Stimulated activated naive B cell treated with anti-CD40 and anti-IgM and Interleukin-4, amounts not matched to agents 10 μg/mL and 1 μg/mL and 100 μg/mL, for 72 hours (primary cell): ENCODE measurements at regions not wholly inside any gene's neighbourhood (a gene's known extent, or its start where the extent isn't known, plus 50 kb on each side); places are given as distances from the start of the nearest gene placed in this dataset.

Experiments
- ATAC-seq, 2 donors: fragments of 150-1000 bp; cut with Tn5 transposase; replicated peaks; 2 replicates each; pipeline ENCODE4 v1.10.0; 2021; ENCODE audit warnings: moderate library complexity in 1 of 2
- DNase-seq: peaks from one replicate; pipeline ENCODE4 v3.0.0; 2021
- H3K27ac Mint-ChIP-seq: one replicate; pipeline ENCODE4 v1.8.0; 2022; ENCODE audit warnings: mild to moderate bottlenecking, mixed read lengths
- H3K27me3 Mint-ChIP-seq, 2 donors: one replicate each; pipeline ENCODE4 v1.8.0; 2022; ENCODE audit warnings: mixed read lengths in 2 of 2
- H3K36me3 Mint-ChIP-seq, 2 donors: one replicate each; pipeline ENCODE4 v1.8.0; 2022; ENCODE audit warnings: mixed read lengths in 2 of 2, mild to moderate bottlenecking in 1 of 2
- H3K4me1 Mint-ChIP-seq, 2 donors: one replicate each; pipeline ENCODE4 v1.8.0; 2022; ENCODE audit warnings: mixed read lengths in 2 of 2, mild to moderate bottlenecking in 1 of 2
- H3K4me3 Mint-ChIP-seq, 2 donors: one replicate each; pipeline ENCODE4 v1.8.0; 2022; ENCODE audit warnings: mild to moderate bottlenecking in 2 of 2, mixed read lengths in 2 of 2, moderate library complexity in 1 of 2
- H3K9me3 Mint-ChIP-seq, 2 donors: one replicate each; pipeline ENCODE4 v1.8.0; 2022; ENCODE audit warnings: mixed read lengths in 2 of 2, mild to moderate bottlenecking in 1 of 2

DNA sequence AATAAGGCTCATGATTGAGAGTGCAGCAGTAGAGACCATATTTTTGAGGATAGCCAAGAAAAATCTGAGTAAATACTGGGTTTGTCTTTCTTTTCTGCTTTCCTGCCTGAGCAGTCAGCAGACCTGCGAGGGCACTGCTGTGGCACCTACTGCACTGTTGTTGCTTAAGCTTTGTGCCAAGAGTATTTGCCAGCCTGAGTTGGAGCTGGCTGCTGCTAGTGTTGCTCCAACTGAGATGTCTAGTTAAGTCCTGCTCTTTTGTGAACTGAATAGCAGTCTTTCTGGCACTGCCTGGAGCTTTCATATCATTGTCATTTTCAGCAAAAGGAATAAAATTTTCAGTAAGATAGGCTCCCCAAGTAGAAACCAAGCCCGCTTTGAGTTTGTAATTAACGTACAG is 214.5 kb upstream of the P2RY1 start:
- no peak overlapping the region for H3K27ac Mint-ChIP-seq
- peaks cover 0 to 2% of the 10 kb centered on the region in 2 donors for H3K36me3 Mint-ChIP-seq
- H3K27me3 Mint-ChIP-seq, result peaks cover 0 to 8% of the 10 kb centered on the region in 2 donors
- no peak for ATAC-seq
- DNase-seq, result no peak
- no peaks in the 10 kb centered on the region for H3K4me1 Mint-ChIP-seq
- no peak overlapping the region for H3K4me3 Mint-ChIP-seq
- no peaks in the 10 kb centered on the region for H3K9me3 Mint-ChIP-seq

DNA sequence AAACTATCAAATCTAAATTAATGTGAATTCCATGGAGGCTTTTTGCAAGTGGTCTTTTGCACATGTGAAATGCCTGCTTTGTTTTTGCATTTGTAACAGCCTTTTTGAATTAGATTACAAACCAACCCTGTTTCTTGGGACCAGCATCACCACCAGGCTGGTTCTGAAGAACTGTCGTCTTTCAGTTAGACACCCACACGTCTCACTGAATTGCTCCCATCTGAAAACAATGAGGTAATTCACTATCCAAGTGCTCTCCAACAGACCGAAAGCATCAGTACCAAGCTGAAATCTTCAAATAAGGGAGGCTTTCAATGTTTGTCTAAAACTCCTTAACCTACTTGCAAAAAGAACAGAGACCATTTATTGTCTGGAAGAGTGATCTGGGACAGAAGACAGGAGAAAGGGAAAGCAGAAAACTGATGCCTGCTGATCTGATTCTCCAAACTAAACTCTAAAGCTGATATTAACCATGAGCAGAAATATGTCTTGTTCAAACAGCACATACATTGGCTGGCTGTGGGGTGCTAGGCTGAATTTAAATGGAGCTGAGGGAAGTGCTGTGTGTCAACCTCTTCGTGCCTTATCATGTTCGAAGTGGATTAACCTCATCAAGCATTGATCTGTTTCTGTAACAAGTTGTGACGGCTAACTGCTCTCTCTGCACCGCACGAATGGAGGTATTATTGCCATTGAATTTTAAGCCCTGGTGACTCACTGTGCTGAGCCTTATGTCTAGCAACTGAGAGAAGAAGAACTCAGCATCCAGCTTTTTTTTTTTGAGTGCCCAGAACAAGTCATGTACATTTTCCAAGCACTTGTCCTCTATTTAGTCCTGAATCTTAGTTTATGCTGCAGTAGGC is 213.7 kb upstream of the P2RY1 start:
- no peaks in the 10 kb centered on the region for H3K4me1 Mint-ChIP-seq
- H3K27ac Mint-ChIP-seq, result no peak overlapping the region
- H3K36me3 Mint-ChIP-seq, result peaks cover 0 to 2% of the 10 kb centered on the region in 2 donors
- no peaks in the 10 kb centered on the region for H3K9me3 Mint-ChIP-seq
- ATAC-seq, result no peak
- no peak overlapping the region for H3K4me3 Mint-ChIP-seq
- H3K27me3 Mint-ChIP-seq, result peaks cover 0 to 8% of the 10 kb centered on the region in 2 donors
- no peak for DNase-seq

- H3K4me1 Mint-ChIP-seq, result no peaks in the 10 kb centered on the region
- peaks cover 0 to 8% of the 10 kb centered on the region in 2 donors for H3K27me3 Mint-ChIP-seq
- H3K36me3 Mint-ChIP-seq, result peaks cover 0 to 2% of the 10 kb centered on the region in 2 donors
- DNase-seq, result no peak
- H3K27ac Mint-ChIP-seq, result no peak overlapping the region
- H3K4me3 Mint-ChIP-seq, result no peak overlapping the region
- no peak for ATAC-seq
- no peaks in the 10 kb centered on the region for H3K9me3 Mint-ChIP-seq
These were observed 212.7 kb upstream of the P2RY1 start for GRCh38 chr3:152621967-152622810.

- no peak overlapping the region for H3K4me3 Mint-ChIP-seq
- no peak for ATAC-seq
These were observed 212.1 kb upstream of the P2RY1 start for GRCh38 chr3:152622811-152623167.

GRCh38 chr3:152623286-152623911 is 211.5 kb upstream of the P2RY1 start:
- peaks cover 0 to 2% of the 10 kb centered on the region in 2 donors for H3K36me3 Mint-ChIP-seq

More at GRCh38 chr3:152622811-152623167, 212.1 kb upstream of the P2RY1 start:
- peaks cover 0 to 8% of the 10 kb centered on the region in 2 donors for H3K27me3 Mint-ChIP-seq
- H3K36me3 Mint-ChIP-seq, result peaks cover 0 to 2% of the 10 kb centered on the region in 2 donors
- H3K27ac Mint-ChIP-seq, result no peak overlapping the region
- no peaks in the 10 kb centered on the region for H3K4me1 Mint-ChIP-seq
- no peak for DNase-seq
- no peaks in the 10 kb centered on the region for H3K9me3 Mint-ChIP-seq

DNA sequence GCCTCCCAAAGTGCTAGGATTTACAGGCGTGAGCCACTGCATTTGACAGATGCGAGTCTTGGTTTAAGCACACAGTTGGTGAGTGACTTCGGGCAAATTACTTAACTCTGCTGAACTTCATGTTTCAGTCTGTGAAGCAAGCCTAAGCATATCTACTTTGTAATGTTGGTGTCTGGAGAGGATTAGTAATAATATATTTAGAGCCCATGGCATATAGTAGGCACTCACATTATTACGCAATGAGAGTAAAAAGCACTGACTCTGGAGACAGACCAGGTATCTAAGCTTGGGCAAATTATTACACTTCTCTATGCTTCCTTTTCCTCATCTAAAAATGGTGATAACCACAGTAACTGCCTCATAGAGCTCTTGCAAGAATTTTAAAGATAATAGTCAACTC is 208.7 kb upstream of the P2RY1 start:
- H3K4me3 Mint-ChIP-seq, result no peak overlapping the region
- H3K27me3 Mint-ChIP-seq, result peaks cover 0 to 8% of the 10 kb centered on the region in 2 donors
- peaks cover 0 to 2% of the 10 kb centered on the region in 2 donors for H3K36me3 Mint-ChIP-seq
- ATAC-seq, result no peak
- no peak overlapping the region for H3K27ac Mint-ChIP-seq
- DNase-seq, result no peak
- H3K4me1 Mint-ChIP-seq, result no peaks in the 10 kb centered on the region
- H3K9me3 Mint-ChIP-seq, result peaks cover 7 to 14% of the 10 kb centered on the region in 2 donors

More at GRCh38 chr3:152623286-152623911, 211.5 kb upstream of the P2RY1 start:
- Mint-ChIP-seq H3K27ac (no peak overlapping the region), H3K27me3 (peaks cover 0 to 8% of the 10 kb centered on the region in 2 donors), H3K4me1 (no peaks in the 10 kb centered on the region), H3K4me3 (no peak overlapping the region), H3K9me3 (no peaks in the 10 kb centered on the region)
- DNase-seq (no peak), ATAC-seq (no peak)

GRCh38 chr3:152628496-152628895 is 206.4 kb upstream of the P2RY1 start:
- ATAC-seq (no peak), DNase-seq (no peak)
- no peak overlapping the region for H3K4me3 Mint-ChIP-seq
- no peaks in the 10 kb centered on the region for H3K27me3 Mint-ChIP-seq
- no peaks in the 10 kb centered on the region for H3K4me1 Mint-ChIP-seq
- no peak overlapping the region for H3K27ac Mint-ChIP-seq
- H3K36me3 Mint-ChIP-seq, result peaks cover 0 to 2% of the 10 kb centered on the region in 2 donors
- peaks cover 9 to 14% of the 10 kb centered on the region in 2 donors for H3K9me3 Mint-ChIP-seq

DNA sequence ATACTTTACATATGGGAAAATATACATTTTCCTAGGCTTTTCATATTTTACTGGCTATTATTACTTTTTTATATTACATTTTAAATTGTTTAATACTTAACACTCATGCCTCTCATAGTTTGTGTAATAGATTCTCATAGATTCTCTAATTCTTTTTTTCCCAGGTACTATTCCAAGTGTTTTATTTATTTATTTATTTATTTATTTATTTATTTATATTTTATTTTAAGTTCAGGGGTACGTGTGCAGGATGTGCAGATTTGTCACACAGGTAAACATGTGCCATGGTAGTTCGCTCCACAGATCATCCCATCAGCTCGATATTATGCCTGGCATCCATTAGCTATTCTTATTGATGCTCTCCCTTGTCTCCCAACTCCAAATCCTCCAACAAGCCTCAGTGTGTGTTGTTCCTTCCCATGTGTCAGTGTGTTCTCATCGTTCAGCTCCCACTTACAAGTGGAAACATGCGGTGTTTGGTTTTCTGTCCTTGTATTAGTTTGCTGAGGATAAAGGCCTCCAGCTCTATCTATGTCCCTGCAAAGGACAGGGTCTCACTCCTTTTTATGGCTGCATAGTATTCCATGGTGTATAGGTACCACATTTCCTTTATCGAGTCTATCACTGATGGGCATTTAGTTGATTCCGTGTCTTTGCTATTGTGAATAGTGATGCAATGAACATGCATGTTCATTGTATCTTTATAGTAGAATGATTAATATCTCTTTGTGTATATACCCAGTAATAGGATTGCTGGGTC is 205.4 kb upstream of the P2RY1 start:
- H3K9me3 Mint-ChIP-seq, result peaks cover 9 to 14% of the 10 kb centered on the region in 2 donors
- H3K4me3 Mint-ChIP-seq, result no peak overlapping the region
- ATAC-seq, result no peak
- DNase-seq, result no peak
- H3K36me3 Mint-ChIP-seq, result peaks cover 0 to 2% of the 10 kb centered on the region in 2 donors
- H3K4me1 Mint-ChIP-seq, result no peaks in the 10 kb centered on the region
- H3K27ac Mint-ChIP-seq, result no peak overlapping the region
- no peaks in the 10 kb centered on the region for H3K27me3 Mint-ChIP-seq

GRCh38 chr3:152635389-152635788 is 199.5 kb upstream of the P2RY1 start:
- Mint-ChIP-seq H3K4me1 (no peaks in the 10 kb centered on the region), H3K9me3 (peaks cover 4 to 5% of the 10 kb centered on the region in 2 donors), H3K4me3 (no peak overlapping the region), H3K27ac (no peak overlapping the region), H3K27me3 (no peaks in the 10 kb centered on the region), H3K36me3 (peaks cover 0 to 2% of the 10 kb centered on the region in 2 donors)
- ATAC-seq (no peak), DNase-seq (no peak)

DNA sequence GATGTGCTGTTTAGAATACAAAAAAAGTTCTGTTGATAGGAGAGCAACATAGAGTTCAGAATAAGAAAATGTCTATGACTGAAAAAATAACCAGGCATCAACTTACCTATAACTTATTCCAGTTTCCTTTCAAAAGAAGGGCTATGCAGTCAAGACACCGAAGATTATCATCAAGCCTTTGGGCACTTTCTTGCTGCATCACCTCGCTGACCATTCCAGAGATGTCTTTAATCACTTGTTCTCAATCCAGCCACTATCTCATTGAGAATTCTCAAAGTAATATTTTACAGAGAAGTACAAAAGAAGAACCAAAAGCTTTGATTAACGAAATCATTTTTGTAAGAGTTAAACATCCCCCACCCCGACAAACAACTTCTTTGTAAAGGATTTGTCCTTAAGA is 198.3 kb upstream of the P2RY1 start:
- Mint-ChIP-seq H3K36me3 (no peaks in the 10 kb centered on the region), H3K27me3 (no peaks in the 10 kb centered on the region), H3K4me1 (no peaks in the 10 kb centered on the region), H3K27ac (no peak overlapping the region), H3K4me3 (no peak overlapping the region), H3K9me3 (peaks cover 0 to 2% of the 10 kb centered on the region in 2 donors)
- no peak for ATAC-seq
- no peak for DNase-seq

DNA sequence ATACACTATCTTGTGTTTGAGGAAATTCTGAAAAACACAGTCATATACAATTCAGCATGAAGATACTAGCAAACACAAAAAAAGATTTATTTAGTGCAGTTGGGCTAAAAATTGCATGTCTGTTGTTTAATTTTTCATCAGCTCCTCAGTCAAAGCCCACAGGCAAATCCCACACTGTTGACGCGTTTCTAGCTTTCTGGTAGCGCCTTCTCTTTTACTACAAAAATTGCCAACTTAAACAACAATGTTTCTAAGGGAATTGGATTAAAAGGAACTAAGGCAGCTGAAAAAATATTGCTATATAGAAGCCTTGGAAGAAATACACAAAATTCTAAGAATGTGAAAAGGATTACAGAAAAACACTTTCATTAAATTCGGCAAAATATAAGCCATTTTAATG is 196.7 kb upstream of the P2RY1 start:
- Mint-ChIP-seq H3K9me3 (no peaks in the 10 kb centered on the region), H3K36me3 (no peaks in the 10 kb centered on the region), H3K4me3 (no peak overlapping the region), H3K27ac (no peak overlapping the region), H3K4me1 (no peaks in the 10 kb centered on the region), H3K27me3 (no peaks in the 10 kb centered on the region)
- DNase-seq (no peak), ATAC-seq (no peak)

- ATAC-seq (no peak), DNase-seq (no peak)
- H3K27me3 Mint-ChIP-seq, result no peaks in the 10 kb centered on the region
- no peak overlapping the region for H3K27ac Mint-ChIP-seq
- no peak overlapping the region for H3K4me3 Mint-ChIP-seq
- H3K9me3 Mint-ChIP-seq, result peaks cover 1 to 3% of the 10 kb centered on the region in 2 donors
- H3K36me3 Mint-ChIP-seq, result no peaks in the 10 kb centered on the region
- H3K4me1 Mint-ChIP-seq, result no peaks in the 10 kb centered on the region
These were observed 196.1 kb upstream of the P2RY1 start for GRCh38 chr3:152638707-152639450.

- Mint-ChIP-seq H3K4me1 (no peaks in the 10 kb centered on the region), H3K27me3 (peaks cover 0 to 4% of the 10 kb centered on the region in 2 donors), H3K9me3 (peaks cover 1 to 4% of the 10 kb centered on the region in 2 donors), H3K36me3 (no peaks in the 10 kb centered on the region), H3K4me3 (no peak overlapping the region), H3K27ac (no peak overlapping the region)
- no peak for DNase-seq
- ATAC-seq, result no peak
These were observed 193.7 kb upstream of the P2RY1 start for GRCh38 chr3:152641198-152641597.
